ENCODE measurements at regions not wholly inside any gene's neighbourhood (a gene's known extent, or its start where the extent isn't known, plus 50 kb on each side); places are given as distances from the start of the nearest gene placed in this dataset.
"Not testable (repeated sequence)": the region's sequence is repeated elsewhere in the genome, so short reads cannot be mapped to it uniquely, and the experiment has no call there.

DNA sequence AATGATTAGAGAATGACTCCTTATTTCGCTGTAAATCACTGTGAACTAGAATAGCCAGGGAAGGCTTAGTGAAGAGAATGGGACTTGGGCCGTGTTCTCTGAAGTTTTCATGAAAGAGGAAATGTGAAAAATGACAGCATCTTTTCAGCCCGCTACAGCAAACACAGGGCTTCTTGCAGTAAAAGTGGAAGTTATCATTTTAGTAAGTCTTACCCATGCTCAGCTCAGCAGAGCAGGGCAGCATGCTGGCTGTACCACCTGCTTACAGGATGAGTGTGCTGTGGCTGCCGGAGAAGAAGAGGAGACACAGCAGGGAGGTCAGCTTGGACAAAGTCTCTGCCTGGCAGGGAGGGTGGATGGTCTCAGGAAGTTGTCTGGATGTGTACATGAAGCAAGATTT lies 300.7 kb upstream of the DLGAP1 start:
- ATAC-seq (no peak), DNase-seq (no peak)
- intact Hi-C loops (cut with DNase I, micrococcal nuclease): no loop called here

DNA sequence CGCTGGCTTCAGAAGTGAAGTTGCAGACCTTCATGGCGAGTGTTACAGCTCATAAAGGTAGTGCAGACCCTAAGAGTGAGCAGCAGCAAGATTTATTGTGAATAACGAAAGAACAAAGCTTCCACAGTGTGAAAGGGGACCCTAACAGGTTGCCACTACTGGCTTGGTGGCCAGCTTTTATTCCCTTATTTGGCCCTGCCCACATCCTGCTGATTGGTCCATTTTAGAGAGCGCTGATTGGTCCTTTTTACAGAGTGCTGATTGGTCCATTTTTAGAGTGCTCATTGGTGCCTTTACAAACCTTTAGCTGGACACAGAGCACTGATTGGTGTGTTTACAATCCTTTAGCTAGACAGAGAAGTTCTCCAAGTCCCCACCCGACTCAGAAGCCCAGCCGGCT lies 298.0 kb upstream of the DLGAP1 start:
- ATAC-seq; H3K4me1 ChIP-seq (ENCODE audit: low read depth); H3K36me3 ChIP-seq (ENCODE audit: low read depth); DNase-seq; intact Hi-C loops (cut with DNase I, micrococcal nuclease); H3K4me3 ChIP-seq: not testable (repeated sequence)
- H3K9me3 ChIP-seq: peaks cover 43% of the 10 kb centered on the region

More for the DNA sequence above, 300.7 kb upstream of the DLGAP1 start:
- TF ChIP-seq, protein P1, sequence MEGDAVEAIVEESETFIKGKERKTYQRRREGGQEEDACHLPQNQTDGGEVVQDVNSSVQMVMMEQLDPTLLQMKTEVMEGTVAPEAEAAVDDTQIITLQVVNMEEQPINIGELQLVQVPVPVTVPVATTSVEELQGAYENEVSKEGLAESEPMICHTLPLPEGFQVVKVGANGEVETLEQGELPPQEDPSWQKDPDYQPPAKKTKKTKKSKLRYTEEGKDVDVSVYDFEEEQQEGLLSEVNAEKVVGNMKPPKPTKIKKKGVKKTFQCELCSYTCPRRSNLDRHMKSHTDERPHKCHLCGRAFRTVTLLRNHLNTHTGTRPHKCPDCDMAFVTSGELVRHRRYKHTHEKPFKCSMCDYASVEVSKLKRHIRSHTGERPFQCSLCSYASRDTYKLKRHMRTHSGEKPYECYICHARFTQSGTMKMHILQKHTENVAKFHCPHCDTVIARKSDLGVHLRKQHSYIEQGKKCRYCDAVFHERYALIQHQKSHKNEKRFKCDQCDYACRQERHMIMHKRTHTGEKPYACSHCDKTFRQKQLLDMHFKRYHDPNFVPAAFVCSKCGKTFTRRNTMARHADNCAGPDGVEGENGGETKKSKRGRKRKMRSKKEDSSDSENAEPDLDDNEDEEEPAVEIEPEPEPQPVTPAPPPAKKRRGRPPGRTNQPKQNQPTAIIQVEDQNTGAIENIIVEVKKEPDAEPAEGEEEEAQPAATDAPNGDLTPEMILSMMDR (IDR thresholded peaks at IDR 0.05): no peak
- Histone ChIP-seq H3K36me3 (ENCODE audit: low read depth) (no peaks in the 10 kb centered on the region), H3K9me3 (peaks cover 40% of the 10 kb centered on the region), H3K4me1 (ENCODE audit: low read depth) (no peaks in the 10 kb centered on the region), H3K4me3 (no peak overlapping the region)

DNA sequence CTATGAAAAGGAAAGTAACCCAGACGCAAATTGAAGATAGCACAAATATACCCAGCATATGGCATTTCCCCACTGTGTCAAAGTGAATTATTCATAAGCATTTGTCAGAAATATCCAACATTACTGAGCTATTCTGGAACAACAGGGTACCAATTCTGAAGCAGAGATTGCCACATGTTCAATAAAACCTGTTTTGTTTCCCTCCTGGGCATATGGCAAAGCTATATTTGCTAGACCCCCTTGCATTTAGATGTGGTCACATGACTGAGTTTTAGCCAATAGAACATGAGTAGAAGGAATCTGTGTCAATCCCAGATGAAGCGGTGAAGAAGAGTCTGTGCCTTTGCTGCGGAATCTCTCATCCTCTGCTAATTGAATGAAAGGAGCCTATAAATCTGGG lies 296.4 kb upstream of the DLGAP1 start:
- no peak for DNase-seq
- intact Hi-C loops (cut with DNase I, micrococcal nuclease): no loop called here
- TF ChIP-seq, protein P1 (IDR thresholded peaks at IDR 0.05): no peak
- ATAC-seq: no peak
- Histone ChIP-seq H3K4me3 (no peak overlapping the region), H3K9me3 (peaks cover 41% of the 10 kb centered on the region), H3K36me3 (ENCODE audit: low read depth) (no peaks in the 10 kb centered on the region), H3K4me1 (ENCODE audit: low read depth) (no peaks in the 10 kb centered on the region)

DNA sequence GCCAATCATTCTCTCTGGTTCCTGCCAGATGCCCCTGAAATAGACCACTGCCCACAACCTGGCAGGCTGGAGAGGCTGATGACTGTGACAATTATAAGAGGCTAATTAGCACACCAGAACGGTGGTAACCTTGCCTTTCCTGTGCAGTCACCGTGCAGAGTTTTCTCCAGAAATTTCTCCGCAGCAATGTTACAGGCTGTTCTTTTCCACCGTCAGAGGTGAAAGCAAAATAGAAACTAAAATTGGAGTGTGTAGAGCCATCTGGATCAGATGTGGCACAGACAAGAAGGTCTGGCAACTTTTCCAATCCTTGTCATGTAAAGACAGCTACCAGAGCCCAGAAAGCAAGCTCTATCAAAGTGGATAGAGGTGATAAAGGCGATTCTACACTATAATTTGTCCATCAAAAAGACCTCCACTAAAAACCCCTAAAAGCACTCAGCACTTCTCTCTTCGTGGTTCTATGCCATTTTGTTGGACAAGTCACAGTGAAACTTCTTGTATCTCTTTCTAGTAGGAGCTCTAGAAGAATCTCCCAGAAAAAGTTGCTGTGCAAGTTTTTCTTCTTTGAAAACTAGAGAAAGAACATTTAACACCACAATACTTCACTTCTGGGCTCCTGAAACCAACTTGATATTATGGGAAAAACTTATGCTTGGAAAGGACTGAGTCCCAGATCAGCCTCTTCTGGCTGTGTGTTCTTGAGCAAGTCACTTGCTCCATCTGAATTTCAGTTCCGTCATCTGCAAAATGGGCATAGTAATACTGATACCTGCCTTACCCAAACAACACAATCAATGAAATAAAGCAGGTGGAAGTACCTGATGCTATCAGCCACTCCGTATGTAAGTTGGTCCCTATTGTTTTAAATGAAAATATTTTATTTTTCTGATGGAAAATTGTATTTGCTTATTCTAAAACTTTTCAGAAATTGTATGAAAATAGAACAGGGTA lies 295.6 kb upstream of the DLGAP1 start:
- DNase-seq: no peak
- intact Hi-C loops (cut with DNase I, micrococcal nuclease): no loop called here
- ATAC-seq: no peak
- Histone ChIP-seq H3K36me3 (ENCODE audit: low read depth) (no peaks in the 10 kb centered on the region), H3K9me3 (peaks cover 46% of the 10 kb centered on the region), H3K4me3 (no peak overlapping the region), H3K4me1 (ENCODE audit: low read depth) (no peaks in the 10 kb centered on the region)
- TF ChIP-seq, protein P1 (IDR thresholded peaks at IDR 0.05): no peak

DNA sequence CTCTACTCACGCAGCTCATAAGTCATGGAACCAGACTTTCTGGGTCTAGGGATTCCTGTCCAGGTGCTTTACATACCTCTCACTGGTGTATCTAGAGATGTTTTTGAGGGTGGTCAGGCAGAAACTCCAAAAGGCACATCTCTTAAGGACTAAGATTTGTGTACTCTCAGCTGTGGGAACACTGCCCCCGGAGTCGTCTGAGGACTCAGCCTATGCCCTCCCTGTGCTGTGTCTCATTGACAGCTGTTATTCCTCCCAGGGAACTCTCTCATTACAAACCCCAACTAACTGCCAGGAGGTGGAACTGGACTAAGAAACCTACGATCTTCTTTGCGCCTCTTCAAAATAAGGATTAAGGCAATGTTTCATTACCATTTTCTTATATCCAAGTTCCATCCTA lies 293.9 kb upstream of the DLGAP1 start:
- intact Hi-C loops (cut with DNase I, micrococcal nuclease): no loop called here
- DNase-seq (no peak), ATAC-seq (no peak)
- TF ChIP-seq, protein P1 (IDR thresholded peaks at IDR 0.05): no peak
- no peaks in the 10 kb centered on the region for H3K4me1 ChIP-seq (ENCODE audit: low read depth)
- no peaks in the 10 kb centered on the region for H3K36me3 ChIP-seq (ENCODE audit: low read depth)
- H3K4me3 ChIP-seq: no peak overlapping the region
- H3K9me3 ChIP-seq: peaks cover 51% of the 10 kb centered on the region

DNA sequence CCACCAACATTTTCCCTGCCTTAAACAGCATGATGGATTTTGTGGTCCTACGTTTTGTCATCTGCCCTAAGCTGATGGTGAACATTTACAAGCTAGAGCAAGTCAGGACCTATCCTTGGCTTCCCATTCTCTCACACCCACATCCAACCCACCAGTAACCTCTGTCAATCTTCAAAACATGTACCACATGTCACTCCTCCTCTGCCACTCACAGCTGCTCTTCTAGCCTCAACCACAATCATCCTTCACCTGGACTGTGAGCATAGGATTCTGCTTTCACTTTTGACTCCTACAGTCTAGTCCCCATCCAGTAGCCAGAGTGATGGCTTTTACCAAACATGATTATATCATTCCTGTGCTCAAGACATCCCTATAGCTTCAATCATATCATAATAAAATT lies 279.8 kb upstream of the DLGAP1 start:
- Histone ChIP-seq H3K36me3 (ENCODE audit: low read depth) (no peaks in the 10 kb centered on the region), H3K4me3 (no peak overlapping the region), H3K4me1 (ENCODE audit: low read depth) (no peaks in the 10 kb centered on the region), H3K9me3 (peaks cover 56% of the 10 kb centered on the region)
- ATAC-seq: no peak
- DNase-seq: no peak
- TF ChIP-seq, protein P1 (IDR thresholded peaks at IDR 0.05): no peak
- intact Hi-C loops (cut with DNase I, micrococcal nuclease): no loop called here
